Neural cell (in vitro differentiated cells): ENCODE measurements at regions not wholly inside any gene's neighbourhood (a gene's known extent, or its start where the extent isn't known, plus 50 kb on each side); places are given as distances from the start of the nearest gene placed in this dataset.

Source experiments
- H2AFZ ChIP-seq: fragments of 200-600, 300-800 bp; sonication (generic), shearing (Covaris generic); 2 replicates; pipeline ENCODE4 v1.6.0; 2014; ENCODE audit warnings: low read depth, mild to moderate bottlenecking, antibody characterized with exemption, low read length, moderate library complexity
- H3F3A ChIP-seq: fragments of 200-600 bp; shearing (Covaris generic); 2 replicates; pipeline ENCODE4 v1.6.1; 2016; ENCODE audit warnings: mild to moderate bottlenecking, moderate library complexity, mixed read lengths, antibody characterized with exemption, low read length; ENCODE audit not compliant: insufficient read depth, poor library complexity, severe bottlenecking
- H3K27ac ChIP-seq: fragments of 200-600, 300-800 bp; sonication (generic), shearing (Covaris generic); 2 replicates; pipeline ENCODE4 v1.5.1; 2014; ENCODE audit warnings: mild to moderate bottlenecking, low read length, moderate library complexity
- H3K27me3 ChIP-seq: fragments of 300-800, 200-600 bp; sonication (generic), shearing (Covaris generic); 2 replicates; pipeline ENCODE4 v1.6.0; 2014; ENCODE audit warnings: mild to moderate bottlenecking, low read depth, low read length, moderate library complexity; ENCODE audit not compliant: insufficient read depth
- H3K36me3 ChIP-seq: fragments of 300-800, 200-600 bp; sonication (generic), shearing (Covaris generic); 2 replicates; pipeline ENCODE4 v1.5.1; 2014; ENCODE audit warnings: mild to moderate bottlenecking, antibody characterized with exemption, low read length, moderate library complexity; ENCODE audit not compliant: insufficient read depth
- H3K4me2 ChIP-seq: fragments of 300-800, 200-600 bp; sonication (generic), shearing (Covaris generic); 2 replicates; pipeline ENCODE4 v1.6.0; 2014; ENCODE audit warnings: mild to moderate bottlenecking, low read length
- H3K4me3 ChIP-seq: fragments of 300-800, 200-600 bp; sonication (generic), shearing (Covaris generic); 2 replicates; pipeline ENCODE4 v1.5.1; 2014; ENCODE audit warnings: mild to moderate bottlenecking, low read length, moderate library complexity
- H3K79me2 ChIP-seq: fragments of 200-600 bp; shearing (Covaris generic); replicated peaks from 2 replicates; pipeline ENCODE4 v1.6.0; 2014; ENCODE audit warnings: mild to moderate bottlenecking, low read length, moderate library complexity; ENCODE audit not compliant: insufficient read depth
- H3K9ac ChIP-seq: fragments of 300-800, 200-600 bp; sonication (generic), shearing (Covaris generic); 2 replicates; pipeline ENCODE4 v1.6.1; 2016; ENCODE audit warnings: mild to moderate bottlenecking, low read length, mixed read lengths
- H3K9me2 ChIP-seq: fragments of 200-600 bp; shearing (Covaris generic); 2 replicates; pipeline ENCODE4 v1.6.1; 2016; ENCODE audit warnings: mild to moderate bottlenecking, low read length, mixed read lengths; ENCODE audit not compliant: insufficient read depth
- H3K9me3 ChIP-seq: fragments of 200-600, 300-800 bp; sonication (generic), shearing (Covaris generic); 2 replicates; pipeline ENCODE4 v1.6.1; 2016; ENCODE audit warnings: mild to moderate bottlenecking, mixed run types, low read length, moderate library complexity, mixed read lengths
- H4K20me1 ChIP-seq: fragments of 200-600 bp; shearing (Covaris generic); 2 replicates; pipeline ENCODE4 v1.6.1; 2016; ENCODE audit warnings: mild to moderate bottlenecking, mixed run types; ENCODE audit not compliant: insufficient read depth
- EP300 ChIP-seq: fragments of 450-650 bp; conservative IDR thresholded peaks from 2 replicates; pipeline ENCODE4 v1.6.1; 2014; ENCODE audit warnings: antibody characterized with exemption, mild to moderate bottlenecking, moderate library complexity; ENCODE audit not compliant: poor library complexity, severe bottlenecking
- EZH2 ChIP-seq: fragments of 200-600, 300-800 bp; shearing (Covaris generic), sonication (generic); IDR thresholded peaks from 2 replicates; pipeline ENCODE4 v1.6.1; 2014; ENCODE audit warnings: antibody characterized with exemption, low read length, borderline replicate concordance, mild to moderate bottlenecking; ENCODE audit not compliant: insufficient read depth, poor library complexity, severe bottlenecking

DNA sequence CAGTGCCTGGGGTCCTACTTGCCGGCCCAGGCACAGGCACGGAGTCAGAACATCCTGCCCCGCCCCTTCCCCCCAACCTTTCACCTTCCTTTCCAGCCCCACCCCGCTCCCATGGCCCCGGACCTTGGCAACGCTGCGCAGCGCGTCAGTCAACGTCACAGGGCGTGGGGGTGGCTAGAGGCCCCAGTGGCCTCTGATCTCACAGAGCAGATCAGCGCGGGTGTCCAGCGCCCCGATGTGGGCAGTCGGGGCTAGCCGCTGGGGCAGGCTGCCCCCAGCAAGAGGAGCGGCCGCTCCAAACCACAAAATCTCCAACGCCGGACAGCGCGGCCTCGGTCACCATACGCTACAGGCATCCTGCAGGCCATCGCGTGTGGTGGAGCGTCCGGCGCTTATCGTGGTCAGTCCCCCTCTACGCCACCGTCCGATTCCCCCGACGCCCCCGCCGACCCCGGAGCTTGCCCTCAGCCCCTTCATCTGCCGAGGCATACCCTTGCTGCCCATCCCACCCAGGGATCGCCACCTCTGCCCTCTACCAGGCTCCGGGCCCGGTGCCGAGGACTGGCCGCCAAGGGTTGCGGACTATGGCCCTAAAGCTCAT lies 69.6 kb upstream of the APOOL start:
- H2AFZ ChIP-seq, result no peak overlapping the region
- H3K9ac ChIP-seq, result no peak overlapping the region
- no peaks in the 10 kb centered on the region for H3K36me3 ChIP-seq
- no peaks in the 10 kb centered on the region for H3F3A ChIP-seq
- no peaks in the 10 kb centered on the region for H4K20me1 ChIP-seq
- H3K9me3 ChIP-seq, result no peaks in the 10 kb centered on the region
- H3K4me3 ChIP-seq, result no peak overlapping the region
- H3K9me2 ChIP-seq, result no peaks in the 10 kb centered on the region
- no peak overlapping the region for H3K4me2 ChIP-seq
- no peaks in the 10 kb centered on the region for H3K79me2 ChIP-seq
- TF ChIP-seq EP300 (no peak), EZH2 (no peak)
- no peak overlapping the region for H3K27ac ChIP-seq
- no peaks in the 10 kb centered on the region for H3K27me3 ChIP-seq
